Calu3 (cell line): ENCODE measurements at regions not wholly inside any gene's neighbourhood (a gene's known extent, or its start where the extent isn't known, plus 50 kb on each side); places are given as distances from the start of the nearest gene placed in this dataset.

Source experiments
- BruUV-seq: library from RNA; stranded (reverse); fragments of 400-500 nt; replicated peaks from 2 replicates; lab custom pipeline; 2021; lab: Mats Ljungman, UMichigan
- CTCF ChIA-PET: fragments of 300-600 bp; sonication (Branson Sonifier 250); formaldehyde crosslinking; loops from one replicate; lab custom pipeline; 2022; ENCODE audit warnings: antibody characterized with exemption; lab: Charles Lee
- DNase-seq: peaks from one replicate; pipeline ENCODE4 v3.0.0; 2022
- H3K27ac Mint-ChIP-seq: one replicate; pipeline ENCODE4 v1.8.0; 2022; ENCODE audit warnings: mixed read lengths; ENCODE audit not compliant: unreplicated experiment
- H3K27me3 Mint-ChIP-seq: one replicate; pipeline ENCODE4 v1.8.0; 2022; ENCODE audit warnings: mixed read lengths; ENCODE audit not compliant: unreplicated experiment
- H3K36me3 Mint-ChIP-seq: one replicate; pipeline ENCODE4 v1.8.0; 2022; ENCODE audit warnings: mild to moderate bottlenecking, moderate library complexity, mixed read lengths; ENCODE audit not compliant: insufficient read depth, unreplicated experiment
- H3K4me1 Mint-ChIP-seq: one replicate; pipeline ENCODE4 v1.8.0; 2022; ENCODE audit warnings: mild to moderate bottlenecking, low read depth, mixed read lengths; ENCODE audit not compliant: unreplicated experiment
- H3K4me3 Mint-ChIP-seq: one replicate; pipeline ENCODE4 v1.8.0; 2022; ENCODE audit warnings: mild to moderate bottlenecking, low read depth, moderate library complexity, mixed read lengths; ENCODE audit not compliant: unreplicated experiment
- H3K9me3 Mint-ChIP-seq: one replicate; pipeline ENCODE4 v1.8.0; 2022; ENCODE audit warnings: low read depth, mixed read lengths; ENCODE audit not compliant: unreplicated experiment
- intact Hi-C: fragments of 100-400 bp; cut with micrococcal nuclease; formaldehyde crosslinking; loops from one replicate; pipeline ENCODE4 v1.10.0; 2022; ENCODE audit not compliant: unreplicated experiment
- TF ChIP-seq, protein P1 (sequence below): fragments of 200-600 bp; IDR thresholded peaks from one replicate; pipeline ENCODE4 v1.8.0; 2022; ENCODE audit warnings: antibody characterized with exemption; ENCODE audit not compliant: unreplicated experiment

DNA sequence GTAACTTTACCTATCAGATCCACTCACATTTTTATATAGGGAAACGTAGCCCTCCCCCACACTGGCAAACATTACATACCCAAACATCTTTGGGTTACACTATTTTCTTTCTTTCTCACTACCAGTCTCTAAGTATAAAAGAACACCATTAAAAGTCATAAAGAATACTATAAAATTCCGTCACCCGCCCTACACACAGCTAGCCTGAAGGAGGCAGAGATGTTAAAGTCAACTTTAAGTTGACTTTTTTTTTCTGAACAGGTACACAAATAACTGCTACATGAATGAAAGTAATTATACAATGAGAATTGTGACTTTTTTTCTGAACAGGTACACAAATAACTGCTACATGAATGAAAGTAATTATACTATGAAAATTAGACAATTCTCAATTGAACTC is 628.3 kb downstream of the NUP35 start:
- no peaks in the 10 kb centered on the region for H3K27me3 Mint-ChIP-seq
- H3K4me3 Mint-ChIP-seq: no peak overlapping the region
- no TSS peak for BruUV-seq
- TF ChIP-seq, protein P1, sequence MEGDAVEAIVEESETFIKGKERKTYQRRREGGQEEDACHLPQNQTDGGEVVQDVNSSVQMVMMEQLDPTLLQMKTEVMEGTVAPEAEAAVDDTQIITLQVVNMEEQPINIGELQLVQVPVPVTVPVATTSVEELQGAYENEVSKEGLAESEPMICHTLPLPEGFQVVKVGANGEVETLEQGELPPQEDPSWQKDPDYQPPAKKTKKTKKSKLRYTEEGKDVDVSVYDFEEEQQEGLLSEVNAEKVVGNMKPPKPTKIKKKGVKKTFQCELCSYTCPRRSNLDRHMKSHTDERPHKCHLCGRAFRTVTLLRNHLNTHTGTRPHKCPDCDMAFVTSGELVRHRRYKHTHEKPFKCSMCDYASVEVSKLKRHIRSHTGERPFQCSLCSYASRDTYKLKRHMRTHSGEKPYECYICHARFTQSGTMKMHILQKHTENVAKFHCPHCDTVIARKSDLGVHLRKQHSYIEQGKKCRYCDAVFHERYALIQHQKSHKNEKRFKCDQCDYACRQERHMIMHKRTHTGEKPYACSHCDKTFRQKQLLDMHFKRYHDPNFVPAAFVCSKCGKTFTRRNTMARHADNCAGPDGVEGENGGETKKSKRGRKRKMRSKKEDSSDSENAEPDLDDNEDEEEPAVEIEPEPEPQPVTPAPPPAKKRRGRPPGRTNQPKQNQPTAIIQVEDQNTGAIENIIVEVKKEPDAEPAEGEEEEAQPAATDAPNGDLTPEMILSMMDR: no peak
- H3K36me3 Mint-ChIP-seq: no peaks in the 10 kb centered on the region
- DNase-seq: no peak
- H3K9me3 Mint-ChIP-seq: no peaks in the 10 kb centered on the region
- H3K27ac Mint-ChIP-seq: no peak overlapping the region
- no peaks in the 10 kb centered on the region for H3K4me1 Mint-ChIP-seq
- CTCF ChIA-PET: no interaction called here
- intact Hi-C loops: no loop called here

DNA sequence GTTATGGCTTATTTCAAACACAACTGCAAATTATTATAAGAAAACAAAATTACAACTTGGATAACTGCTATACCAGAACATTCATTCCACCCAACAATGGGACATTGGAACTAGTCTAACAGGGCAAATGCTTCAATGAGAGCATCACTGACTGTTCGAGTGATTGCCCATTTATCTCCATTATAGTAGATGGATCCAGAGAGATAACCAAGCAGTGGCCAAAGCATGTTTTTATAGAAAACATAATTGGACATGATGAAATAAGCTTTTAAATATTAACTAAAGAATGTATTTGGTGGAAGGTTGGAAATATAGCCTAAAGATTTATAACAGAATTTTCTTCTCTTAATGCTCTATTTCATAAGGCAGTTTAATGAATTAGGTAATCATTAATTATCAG is 634.8 kb downstream of the NUP35 start:
- H3K4me1 Mint-ChIP-seq: no peaks in the 10 kb centered on the region
- intact Hi-C loops: no loop called here
- BruUV-seq: no TSS peak

DNA sequence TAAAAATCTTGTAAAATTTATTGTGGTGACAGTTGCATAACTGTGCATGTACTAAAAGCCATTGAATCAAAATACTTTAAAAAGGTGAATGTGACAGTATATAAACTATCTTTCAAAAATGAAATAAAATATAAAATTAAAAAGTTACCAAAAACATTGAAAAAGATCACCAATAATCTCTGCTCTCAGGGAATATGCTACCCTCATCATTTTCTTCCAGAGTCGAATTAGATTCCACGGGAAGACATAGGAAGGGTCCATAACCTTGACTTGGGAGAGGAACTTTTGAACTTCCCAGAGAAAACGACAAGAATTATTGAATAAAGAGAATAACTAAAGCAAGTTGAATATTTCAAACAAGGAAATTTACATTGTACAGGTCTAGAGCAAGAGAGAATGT is 649.5 kb downstream of the NUP35 start:
- BruUV-seq: no TSS peak
- no peak overlapping the region for H3K27ac Mint-ChIP-seq
- H3K4me1 Mint-ChIP-seq: no peaks in the 10 kb centered on the region
- H3K36me3 Mint-ChIP-seq: no peaks in the 10 kb centered on the region
- TF ChIP-seq, protein P1: no peak
- no peak overlapping the region for H3K4me3 Mint-ChIP-seq
- no peaks in the 10 kb centered on the region for H3K9me3 Mint-ChIP-seq
- H3K27me3 Mint-ChIP-seq: no peaks in the 10 kb centered on the region
- CTCF ChIA-PET: no interaction called here
- intact Hi-C loops: loop anchor here (5.0 kb wide), 1 partner anchor 476 kb away; no protein-coding TSS in a partner anchor
- no peak for DNase-seq

More for the DNA sequence above, 634.8 kb downstream of the NUP35 start:
- CTCF ChIA-PET: no interaction called here
- H3K27ac Mint-ChIP-seq: no peak overlapping the region
- no peaks in the 10 kb centered on the region for H3K27me3 Mint-ChIP-seq
- H3K9me3 Mint-ChIP-seq: no peaks in the 10 kb centered on the region
- no peak for DNase-seq
- TF ChIP-seq, protein P1: no peak
- no peaks in the 10 kb centered on the region for H3K36me3 Mint-ChIP-seq
- H3K4me3 Mint-ChIP-seq: no peak overlapping the region

DNA sequence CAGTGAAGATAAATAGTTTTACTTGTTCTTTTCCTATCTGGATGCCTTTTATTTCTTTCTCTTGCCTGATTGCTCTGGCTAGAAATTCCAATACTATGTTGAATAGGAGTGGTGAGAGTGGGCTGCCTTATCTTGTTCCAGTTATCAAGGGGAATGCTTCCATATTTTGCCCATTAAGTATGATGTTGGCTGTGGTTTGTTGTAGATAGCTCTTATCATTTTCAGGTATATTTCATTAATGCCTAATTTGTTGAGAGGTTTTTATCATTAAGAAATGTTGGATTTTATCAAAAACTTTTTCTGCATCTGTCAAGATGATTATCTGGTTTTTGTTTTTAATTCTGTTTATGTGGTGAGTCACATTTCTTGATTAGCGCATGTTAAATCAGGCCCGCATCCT is 655.8 kb downstream of the NUP35 start:
- intact Hi-C loops: no loop called here
- no peak overlapping the region for H3K27ac Mint-ChIP-seq
- H3K4me3 Mint-ChIP-seq: no peak overlapping the region
- H3K36me3 Mint-ChIP-seq: no peaks in the 10 kb centered on the region
- no peak for DNase-seq
- CTCF ChIA-PET: no interaction called here
- no peaks in the 10 kb centered on the region for H3K4me1 Mint-ChIP-seq
- H3K9me3 Mint-ChIP-seq: peaks cover 4% of the 10 kb centered on the region
- H3K27me3 Mint-ChIP-seq: no peaks in the 10 kb centered on the region
- TF ChIP-seq, protein P1: no peak
- no TSS peak for BruUV-seq
